H9 (cell line): ENCODE measurements at regions not wholly inside any gene's neighbourhood (a gene's known extent, or its start where the extent isn't known, plus 50 kb on each side); places are given as distances from the start of the nearest gene placed in this dataset.
"Not testable (repeated sequence)": the region's sequence is repeated elsewhere in the genome, so short reads cannot be mapped to it uniquely, and the experiment has no call there.

Experiments
- DNase-seq: peaks from one replicate; pipeline ENCODE4 v3.0.0-alpha.2; 2017
- H2AFZ ChIP-seq: one replicate; pipeline ENCODE4 v1.6.1; 2013; ENCODE audit warnings: mild to moderate bottlenecking, low read length, control low read depth, moderate library complexity
- H2AK5ac ChIP-seq: 2 replicates; pipeline ENCODE4 v1.6.1; 2013; ENCODE audit warnings: low read length, control low read depth, mixed read lengths; ENCODE audit not compliant: insufficient read length
- H2BK120ac ChIP-seq: one replicate; pipeline ENCODE4 v1.6.1; 2013; ENCODE audit warnings: low read depth, mild to moderate bottlenecking, low read length, control low read depth, inconsistent platforms; ENCODE audit not compliant: poor library complexity, severe bottlenecking
- H2BK12ac ChIP-seq: 2 replicates; pipeline ENCODE4 v1.6.1; 2013; ENCODE audit warnings: low read length, control low read depth, mixed read lengths, low read depth; ENCODE audit not compliant: insufficient read length
- H2BK15ac ChIP-seq: 2 replicates; pipeline ENCODE4 v1.6.1; 2013; ENCODE audit warnings: low read depth, low read length, control low read depth
- H2BK20ac ChIP-seq: one replicate; pipeline ENCODE4 v1.6.1; 2013; ENCODE audit warnings: low read depth, mild to moderate bottlenecking, low read length, control low read depth, inconsistent platforms; ENCODE audit not compliant: poor library complexity, severe bottlenecking
- H2BK5ac ChIP-seq: 2 replicates; pipeline ENCODE4 v1.6.1; 2013; ENCODE audit warnings: low read length, control low read depth, mixed read lengths; ENCODE audit not compliant: insufficient read length
- H3K14ac ChIP-seq: 2 replicates; pipeline ENCODE4 v1.6.1; 2013; ENCODE audit warnings: low read length, control low read depth; ENCODE audit not compliant: insufficient read depth
- H3K18ac ChIP-seq: 2 replicates; pipeline ENCODE4 v1.6.1; 2013; ENCODE audit warnings: low read depth, mild to moderate bottlenecking, mixed read lengths, low read length, control low read depth; ENCODE audit not compliant: insufficient read length
- H3K23ac ChIP-seq: 2 replicates; pipeline ENCODE4 v1.6.1; 2013; ENCODE audit warnings: low read length, control low read depth, mixed read lengths, low read depth; ENCODE audit not compliant: insufficient read length
- H3K23me2 ChIP-seq: 2 replicates; pipeline ENCODE4 v1.6.1; 2013; ENCODE audit warnings: low read depth, mild to moderate bottlenecking, mixed read lengths, low read length, control low read depth; ENCODE audit not compliant: insufficient read length, poor library complexity, severe bottlenecking
- H3K27ac ChIP-seq: 2 replicates; pipeline ENCODE4 v1.5.1; 2013; ENCODE audit warnings: low read length, control low read depth, mixed read lengths, low read depth; ENCODE audit not compliant: insufficient read length
- H3K27me3 ChIP-seq: 2 replicates; pipeline ENCODE4 v1.6.1; 2013; ENCODE audit warnings: low read length, control low read depth, inconsistent platforms; ENCODE audit not compliant: insufficient read depth
- H3K4ac ChIP-seq: 2 replicates; pipeline ENCODE4 v1.6.1; 2013; ENCODE audit warnings: low read depth, mild to moderate bottlenecking, control low read depth, inconsistent platforms, low read length, moderate library complexity
- H3K4me1 ChIP-seq: 2 replicates; pipeline ENCODE4 v1.6.1; 2013; ENCODE audit warnings: low read length, control low read depth, inconsistent platforms; ENCODE audit not compliant: insufficient read depth
- H3K4me2 ChIP-seq: 2 replicates; pipeline ENCODE4 v1.6.1; 2013; ENCODE audit warnings: low read length, control low read depth, mixed read lengths; ENCODE audit not compliant: insufficient read length, insufficient read depth
- H3K56ac ChIP-seq: 2 replicates; pipeline ENCODE4 v1.6.1; 2013; ENCODE audit warnings: low read depth, mild to moderate bottlenecking, mixed read lengths, low read length, control low read depth; ENCODE audit not compliant: insufficient read length
- H3K79me1 ChIP-seq: 2 replicates; pipeline ENCODE4 v1.6.1; 2013; ENCODE audit warnings: low read depth, mild to moderate bottlenecking, moderate library complexity, low read length, control low read depth, inconsistent platforms; ENCODE audit not compliant: insufficient read depth, poor library complexity, severe bottlenecking
- H3K79me2 ChIP-seq: 2 replicates; pipeline ENCODE4 v1.6.1; 2013; ENCODE audit warnings: low read length, control low read depth, inconsistent platforms; ENCODE audit not compliant: insufficient read depth
- H3K9ac ChIP-seq: 2 replicates; pipeline ENCODE4 v1.6.1; 2013; ENCODE audit warnings: low read length, control low read depth, mixed read lengths; ENCODE audit not compliant: insufficient read length; ENCODE audit errors: extremely low read depth
- H3K9me3 ChIP-seq: one replicate; pipeline ENCODE4 v1.6.1; 2013; ENCODE audit warnings: low read depth, low read length, inconsistent platforms; ENCODE audit not compliant: control insufficient read depth
- H3T11ph ChIP-seq: one replicate; pipeline ENCODE4 v1.6.1; 2013; ENCODE audit warnings: mild to moderate bottlenecking, low read length, control low read depth, inconsistent platforms
- H4K20me1 ChIP-seq: one replicate; pipeline ENCODE4 v1.6.1; 2013; ENCODE audit not compliant: control insufficient read depth, insufficient read length, insufficient read depth
- H4K5ac ChIP-seq: 2 replicates; pipeline ENCODE4 v1.6.1; 2013; ENCODE audit warnings: low read depth, mild to moderate bottlenecking, mixed read lengths, low read length, control low read depth; ENCODE audit not compliant: insufficient read length
- H4K8ac ChIP-seq: replicated peaks from 2 replicates; pipeline ENCODE4 v1.6.1; 2013; ENCODE audit warnings: low read length, control low read depth, mixed read lengths, low read depth; ENCODE audit not compliant: insufficient read length
- H4K91ac ChIP-seq: 2 replicates; pipeline ENCODE4 v1.6.1; 2013; ENCODE audit warnings: low read depth, mild to moderate bottlenecking, moderate library complexity, mixed read lengths, low read length, control low read depth; ENCODE audit not compliant: insufficient read length
- H3K27ac Mint-ChIP-seq, 3 experiments: 2 replicates in 2 of 3; 3 replicates in 1 of 3; pipeline ENCODE4 v1.8.0; 2020 to 2021; ENCODE audit warnings: mixed read lengths in 3 of 3, mild to moderate bottlenecking in 1 of 3, moderate library complexity in 1 of 3
- H3K27me3 Mint-ChIP-seq: 2 replicates; pipeline ENCODE4 v1.8.0; 2021; ENCODE audit warnings: low read depth, mild to moderate bottlenecking, moderate library complexity, mixed read lengths
- H3K36me3 Mint-ChIP-seq, 3 experiments: 2 replicates in 2 of 3; 3 replicates in 1 of 3; pipeline ENCODE4 v1.8.0; 2020 to 2021; ENCODE audit warnings: low read depth in 3 of 3, mixed read lengths in 3 of 3; ENCODE audit not compliant: insufficient read depth in 1 of 3
- H3K4me1 Mint-ChIP-seq, 2 experiments: 2 replicates each; pipeline ENCODE4 v1.8.0; 2020; ENCODE audit warnings: mixed read lengths in 2 of 2
- H3K4me3 Mint-ChIP-seq, 2 experiments: 2 replicates in 1 of 2; 3 replicates in 1 of 2; pipeline ENCODE4 v1.8.0; 2020 to 2021; ENCODE audit warnings: mild to moderate bottlenecking in 2 of 2, mixed read lengths in 2 of 2, moderate library complexity in 1 of 2
- H3K9me3 Mint-ChIP-seq, 2 experiments: 2 replicates in 1 of 2; 3 replicates in 1 of 2; pipeline ENCODE4 v1.8.0; 2020; ENCODE audit warnings: mild to moderate bottlenecking in 2 of 2, mixed read lengths in 2 of 2, moderate library complexity in 1 of 2
- WGBS: extraction: QIAGEN DNeasy Blood & Tissue Kit; methylation state at CpG from one replicate; pipeline ENCODE4 v1.1.7; 2013; ENCODE audit warnings: missing lambda C conversion rate, low lambda C conversion rate, mixed read lengths; ENCODE audit not compliant: insufficient read length; ENCODE audit errors: extremely low coverage; 5-methylcytosine and 5-hydroxymethylcytosine counted together

- not testable (repeated sequence) for H3K27me3 Mint-ChIP-seq, H3K27me3 ChIP-seq, H3K9ac ChIP-seq, H3K56ac ChIP-seq, H4K20me1 ChIP-seq, H3K4ac ChIP-seq, H2BK5ac ChIP-seq, H3K4me2 ChIP-seq, H2AFZ ChIP-seq, H3K9me3 Mint-ChIP-seq, H3K23me2 ChIP-seq, H3K27ac ChIP-seq, H4K91ac ChIP-seq, H3K18ac ChIP-seq, H3K79me2 ChIP-seq, H3K4me1 ChIP-seq, H2BK120ac ChIP-seq, H3K14ac ChIP-seq, H3K36me3 Mint-ChIP-seq, H2BK20ac ChIP-seq, H3K23ac ChIP-seq, H3K4me3 Mint-ChIP-seq, H2BK15ac ChIP-seq, H4K8ac ChIP-seq, H3T11ph ChIP-seq, H4K5ac ChIP-seq, H3K9me3 ChIP-seq, H3K79me1 ChIP-seq, H2AK5ac ChIP-seq, DNase-seq, H2BK12ac ChIP-seq
- Mint-ChIP-seq H3K27ac (peak overlapping the region in 1 of 3 experiments; percentile 73; a peak in 2 of 7 replicates), H3K4me1 (peaks cover 29 to 35% of the 10 kb centered on the region in 2 experiments)
- no CpG with 5 or more reads among the region's 7 CpGs for WGBS
These were observed 102.6 kb upstream of the TRIM77 start for GRCh38 chr11:89607497-89607896.
